Activated CD4-positive, alpha-beta T cell treated with anti-CD3 and anti-CD28 coated beads for 1 hour (primary cell): ENCODE measurements at regions not wholly inside any gene's neighbourhood (a gene's known extent, or its start where the extent isn't known, plus 50 kb on each side); places are given as distances from the start of the nearest gene placed in this dataset.
"Not testable (repeated sequence)": the region's sequence is repeated elsewhere in the genome, so short reads cannot be mapped to it uniquely, and the experiment has no call there.

ENCODE experiments used
- DNase-seq: peaks from one replicate; pipeline ENCODE4 v3.0.0-alpha.2; 2020

DNA sequence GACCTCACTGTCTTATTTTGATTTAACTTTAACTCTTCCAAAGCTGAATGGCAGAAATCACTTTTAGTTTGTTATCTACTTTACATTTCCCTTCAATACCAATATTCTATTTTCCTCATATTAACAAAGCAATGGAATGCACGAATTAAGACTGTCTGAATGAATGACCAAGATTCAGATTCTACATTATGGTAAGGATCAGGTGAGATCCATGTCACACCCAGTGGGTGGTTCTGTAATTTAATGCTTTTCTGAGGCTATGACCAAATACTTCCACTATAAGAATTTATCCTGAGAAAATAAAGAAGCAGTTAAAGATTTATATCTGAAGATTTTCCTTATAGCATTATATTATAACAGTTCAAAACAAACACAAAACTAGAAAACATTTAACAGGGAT lies 90.2 kb upstream of the NUPR2 start:
- no peak for DNase-seq

- no peak for DNase-seq
Observed at GRCh38 chr7:56199639-56200038, 83.4 kb upstream of the NUPR2 start.

GRCh38 chr7:56196195-56196594 lies 80.0 kb upstream of the NUPR2 start:
- DNase-seq: not testable (repeated sequence)

GRCh38 chr7:56188823-56189346 lies 72.7 kb upstream of the NUPR2 start:
- no peak for DNase-seq

DNA sequence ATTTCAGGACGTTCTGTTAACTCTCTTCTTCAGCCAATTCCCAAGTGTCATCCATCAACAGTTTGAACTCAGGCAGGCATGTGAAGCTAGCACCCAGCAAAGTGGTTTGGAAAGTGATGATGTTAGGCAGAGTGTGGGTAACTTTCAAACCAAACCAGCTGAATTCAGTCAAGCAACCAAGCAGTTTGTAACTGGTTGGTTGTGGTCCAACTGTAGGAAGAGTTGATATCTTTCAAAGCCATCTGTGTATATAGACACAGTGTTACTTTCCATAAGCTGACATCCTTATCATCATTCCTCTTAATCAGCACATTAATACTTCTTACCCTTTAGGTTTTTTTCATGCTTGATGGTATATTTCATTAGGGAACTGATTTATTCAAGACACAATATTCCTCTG lies 72.2 kb upstream of the NUPR2 start:
- DNase-seq: no peak

- DNase-seq: no peak
Observed at GRCh38 chr7:56181010-56181409, 64.8 kb upstream of the NUPR2 start.

DNA sequence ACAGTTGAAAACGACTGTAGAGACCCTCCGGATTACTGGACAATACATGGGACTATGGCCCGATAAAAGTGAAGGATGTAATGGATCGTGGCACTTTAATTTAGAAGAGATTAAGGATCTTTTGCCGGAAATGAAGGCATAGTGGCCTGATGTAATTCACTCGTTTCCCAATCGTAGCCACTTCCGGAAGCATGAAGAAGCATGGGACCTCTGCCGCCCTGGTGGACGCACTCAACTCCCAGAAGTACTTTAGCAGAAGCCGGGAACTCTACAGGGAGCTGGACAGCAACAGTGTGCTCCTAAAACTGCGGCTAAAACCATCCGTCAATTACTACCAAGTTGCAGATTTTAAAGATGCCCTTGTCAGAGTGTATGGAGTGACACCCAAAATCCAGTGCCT lies 59.6 kb upstream of the NUPR2 start:
- no peak for DNase-seq

DNA sequence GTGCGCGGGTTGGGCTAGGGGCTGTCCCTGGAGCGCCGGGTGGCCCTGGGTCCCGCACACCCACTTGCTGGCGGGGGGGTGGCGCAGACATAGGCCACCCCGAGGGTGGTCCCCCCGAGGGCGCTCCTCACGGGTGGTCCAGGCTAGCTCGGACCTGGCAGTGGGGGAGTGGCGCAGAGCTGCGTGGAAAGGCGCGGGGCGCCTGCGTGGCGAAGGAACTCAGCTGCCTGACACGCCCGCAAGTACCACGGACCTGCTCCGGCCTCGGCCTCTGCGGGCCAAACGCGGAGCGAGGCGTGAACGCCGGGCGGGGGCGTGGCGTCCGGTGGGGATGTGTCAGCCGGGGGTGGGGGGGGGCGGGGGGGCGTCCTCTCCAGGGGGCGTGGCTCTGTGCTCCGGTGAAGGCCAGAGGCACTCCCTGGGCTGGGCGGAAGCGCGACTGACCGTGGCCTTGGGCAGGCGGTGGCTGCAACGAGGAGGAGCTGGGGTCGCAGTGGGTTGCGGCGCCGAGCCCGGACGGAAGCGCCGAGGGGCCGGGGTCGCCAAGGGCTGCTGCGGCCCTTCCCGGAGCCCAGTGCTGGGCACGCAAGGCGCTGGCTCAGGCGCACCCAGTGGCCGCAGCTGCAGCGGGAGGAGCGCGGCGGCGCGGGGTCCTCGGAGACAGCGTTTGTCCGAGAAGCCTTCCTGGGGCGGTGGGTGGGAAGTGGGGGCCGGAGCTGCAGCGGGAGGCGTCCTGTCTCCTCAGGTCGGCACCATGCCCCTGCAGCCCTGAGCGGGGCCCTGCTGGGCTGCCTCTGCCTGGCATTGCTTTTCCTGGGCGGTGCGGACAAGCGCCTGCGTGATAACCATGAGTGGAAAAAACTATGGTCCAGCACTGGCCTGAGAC lies 58.9 kb upstream of the NUPR2 start:
- no peak for DNase-seq

GRCh38 chr7:56174346-56174874 lies 58.2 kb upstream of the NUPR2 start:
- DNase-seq: no peak
